Keratinocyte (primary cell): ENCODE measurements at regions not wholly inside any gene's neighbourhood (a gene's known extent, or its start where the extent isn't known, plus 50 kb on each side); places are given as distances from the start of the nearest gene placed in this dataset.

Experiments used
- DNase-seq: peaks from one replicate; pipeline ENCODE4 v3.0.0-alpha.2; 2011; ENCODE audit warnings: low read depth, missing footprints, low spot score
- FAIRE-seq: peaks from 2 replicates; lab custom pipeline; 2011; peaks lifted over from hg19 to GRCh38; lab: Jason Lieb, UNC
- H2AFZ ChIP-seq: 2 replicates; pipeline ENCODE4 v1.6.0; 2012; ENCODE audit warnings: low read length, control low read depth, inconsistent platforms; ENCODE audit not compliant: control insufficient read depth
- H3K27ac ChIP-seq: 2 replicates; pipeline ENCODE4 v1.5.1; 2011; ENCODE audit warnings: low read length; ENCODE audit not compliant: control insufficient read depth, insufficient read depth
- H3K27me3 ChIP-seq: 3 replicates; pipeline ENCODE4 v1.6.0; 2011; ENCODE audit warnings: low read length; ENCODE audit not compliant: control insufficient read depth, insufficient read depth; ENCODE audit errors: extremely low read depth
- H3K36me3 ChIP-seq, 2 experiments: 2 replicates in 1 of 2; 3 replicates in 1 of 2; pipeline ENCODE4 v1.5.1; 2011; ENCODE audit warnings: low read length in 2 of 2, mild to moderate bottlenecking in 1 of 2; ENCODE audit not compliant: control insufficient read depth in 2 of 2, insufficient read depth in 2 of 2; ENCODE audit errors: extremely low read depth in 1 of 2
- H3K4me1 ChIP-seq: 3 replicates; pipeline ENCODE4 v1.5.1; 2011; ENCODE audit warnings: low read length; ENCODE audit not compliant: control insufficient read depth, insufficient read depth; ENCODE audit errors: extremely low read depth
- H3K4me2 ChIP-seq: 3 replicates; pipeline ENCODE4 v1.6.0; 2011; ENCODE audit warnings: low read depth, low read length; ENCODE audit not compliant: control insufficient read depth, insufficient read depth; ENCODE audit errors: extremely low read depth
- H3K4me3 ChIP-seq, 3 experiments: fragments of 200-600 bp in 1 of 3; sonication (generic) in 1 of 3; 2 replicates in 2 of 3; 3 replicates in 1 of 3; pipeline ENCODE4 v1.5.1; 2011 to 2016; ENCODE audit warnings: low read length in 3 of 3, mild to moderate bottlenecking in 3 of 3, control low read depth in 2 of 3, inconsistent platforms in 1 of 3, low read depth in 1 of 3, mixed read lengths in 1 of 3, mixed run types in 1 of 3, moderate library complexity in 1 of 3; ENCODE audit not compliant: control insufficient read depth in 2 of 3, insufficient read depth in 2 of 3; ENCODE audit errors: extremely low read depth in 1 of 3
- H3K79me2 ChIP-seq: 2 replicates; pipeline ENCODE4 v1.6.0; 2012; ENCODE audit warnings: low read length; ENCODE audit not compliant: control insufficient read depth, insufficient read depth
- H3K9ac ChIP-seq: 3 replicates; pipeline ENCODE4 v1.6.0; 2011; ENCODE audit warnings: low read length; ENCODE audit not compliant: control insufficient read depth, insufficient read depth; ENCODE audit errors: extremely low read depth
- H3K9me1 ChIP-seq: 3 replicates; pipeline ENCODE4 v1.6.0; 2011; ENCODE audit warnings: low read length; ENCODE audit not compliant: control insufficient read depth, insufficient read depth; ENCODE audit errors: extremely low read depth
- H3K9me3 ChIP-seq: 2 replicates; pipeline ENCODE4 v1.5.1; 2012; ENCODE audit warnings: low read depth, low read length; ENCODE audit not compliant: control insufficient read depth
- H4K20me1 ChIP-seq: 3 replicates; pipeline ENCODE4 v1.6.0; 2011; ENCODE audit warnings: low read length; ENCODE audit not compliant: control insufficient read depth, insufficient read depth; ENCODE audit errors: extremely low read depth
- EZH2 ChIP-seq: IDR thresholded peaks from one replicate; pipeline ENCODE4 v1.6.1; 2012; ENCODE audit warnings: inconsistent platforms, mild to moderate bottlenecking, low read length, moderate library complexity
- dilution Hi-C: fragments of 300-500 bp; cut with MboI; formaldehyde crosslinking; loops from one replicate; pipeline ENCODE4 v1.7.0; 2020; ENCODE audit warnings: low sequenced_read_pairs; ENCODE audit not compliant: extremely low pct_ligation_motif_present
- TF ChIP-seq, protein P1 (sequence below), 3 experiments: IDR thresholded peaks in 1 of 3; conservative IDR thresholded peaks in 1 of 3; optimal IDR thresholded peaks in 1 of 3; 2 replicates in 2 of 3; 3 replicates in 1 of 3; pipeline versions ENCODE3 to v1.5.1; 2011; ENCODE audit warnings: low read length in 3 of 3, mild to moderate bottlenecking in 3 of 3, moderate library complexity in 2 of 3, control low read depth in 1 of 3, inconsistent platforms in 1 of 3; ENCODE audit not compliant: insufficient read depth in 2 of 3; ENCODE audit errors: extremely low read depth in 1 of 3

DNA sequence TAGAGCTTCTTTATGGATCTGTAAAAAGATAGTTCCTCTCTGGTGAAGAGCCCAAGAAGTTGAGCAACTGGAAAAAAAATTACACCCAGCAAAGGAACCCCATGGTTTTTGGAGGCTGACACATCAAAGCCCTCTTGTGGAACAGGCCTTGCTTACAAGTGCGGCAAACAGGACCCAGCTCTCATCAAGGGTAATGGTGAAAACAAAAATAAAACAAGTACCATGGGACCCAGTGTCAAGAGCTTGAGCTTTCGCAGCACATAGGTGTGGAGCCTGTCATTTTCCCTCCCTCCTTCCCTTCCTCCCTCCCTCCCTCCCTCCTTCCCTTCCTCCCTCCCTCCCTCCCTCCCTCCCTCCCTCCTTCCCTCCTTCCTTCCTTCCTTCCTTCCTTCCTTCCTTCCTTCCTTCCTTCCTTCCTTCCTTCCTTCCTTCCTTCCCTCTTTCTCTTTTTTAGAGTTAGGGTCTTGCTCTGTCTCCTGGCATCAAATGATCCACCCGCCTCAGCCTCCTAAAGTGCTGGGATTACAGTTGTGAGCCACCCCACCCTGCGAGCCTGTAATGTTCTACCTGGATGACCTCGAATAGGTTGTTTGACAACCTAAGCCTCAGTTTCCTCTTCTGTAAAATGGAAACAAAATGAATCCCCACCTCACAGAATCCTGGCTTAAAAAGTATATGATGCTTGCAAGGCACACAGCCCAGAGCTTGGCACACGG, 114.3 kb upstream of the RPH3A start:
- no peak overlapping the region for H3K9ac ChIP-seq
- DNase-seq (no peak), FAIRE-seq (no peak)
- no peaks in the 10 kb centered on the region for H3K36me3 ChIP-seq
- no peak overlapping the region for H2AFZ ChIP-seq
- no peak for TF ChIP-seq EZH2
- TF ChIP-seq, protein P1, sequence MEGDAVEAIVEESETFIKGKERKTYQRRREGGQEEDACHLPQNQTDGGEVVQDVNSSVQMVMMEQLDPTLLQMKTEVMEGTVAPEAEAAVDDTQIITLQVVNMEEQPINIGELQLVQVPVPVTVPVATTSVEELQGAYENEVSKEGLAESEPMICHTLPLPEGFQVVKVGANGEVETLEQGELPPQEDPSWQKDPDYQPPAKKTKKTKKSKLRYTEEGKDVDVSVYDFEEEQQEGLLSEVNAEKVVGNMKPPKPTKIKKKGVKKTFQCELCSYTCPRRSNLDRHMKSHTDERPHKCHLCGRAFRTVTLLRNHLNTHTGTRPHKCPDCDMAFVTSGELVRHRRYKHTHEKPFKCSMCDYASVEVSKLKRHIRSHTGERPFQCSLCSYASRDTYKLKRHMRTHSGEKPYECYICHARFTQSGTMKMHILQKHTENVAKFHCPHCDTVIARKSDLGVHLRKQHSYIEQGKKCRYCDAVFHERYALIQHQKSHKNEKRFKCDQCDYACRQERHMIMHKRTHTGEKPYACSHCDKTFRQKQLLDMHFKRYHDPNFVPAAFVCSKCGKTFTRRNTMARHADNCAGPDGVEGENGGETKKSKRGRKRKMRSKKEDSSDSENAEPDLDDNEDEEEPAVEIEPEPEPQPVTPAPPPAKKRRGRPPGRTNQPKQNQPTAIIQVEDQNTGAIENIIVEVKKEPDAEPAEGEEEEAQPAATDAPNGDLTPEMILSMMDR (optimal IDR thresholded peaks at IDR 0.05 in 1 of 3, IDR thresholded peaks at IDR 0.05 in 1 of 3, conservative IDR thresholded peaks at IDR 0.05 in 1 of 3; ENCODE audit: extremely low read depth in 1 of 3, insufficient read depth in 2 of 3, low read length in 3 of 3): no peak
- no peak overlapping the region for H3K4me2 ChIP-seq
- no peaks in the 10 kb centered on the region for H3K9me1 ChIP-seq
- dilution Hi-C loops: no loop called here
- H3K4me3 ChIP-seq: no peak overlapping the region
- no peak overlapping the region for H3K27ac ChIP-seq
- H3K27me3 ChIP-seq: no peaks in the 10 kb centered on the region
- no peaks in the 10 kb centered on the region for H3K9me3 ChIP-seq
- H3K4me1 ChIP-seq: no peaks in the 10 kb centered on the region
- no peaks in the 10 kb centered on the region for H3K79me2 ChIP-seq
- no peaks in the 10 kb centered on the region for H4K20me1 ChIP-seq

DNA sequence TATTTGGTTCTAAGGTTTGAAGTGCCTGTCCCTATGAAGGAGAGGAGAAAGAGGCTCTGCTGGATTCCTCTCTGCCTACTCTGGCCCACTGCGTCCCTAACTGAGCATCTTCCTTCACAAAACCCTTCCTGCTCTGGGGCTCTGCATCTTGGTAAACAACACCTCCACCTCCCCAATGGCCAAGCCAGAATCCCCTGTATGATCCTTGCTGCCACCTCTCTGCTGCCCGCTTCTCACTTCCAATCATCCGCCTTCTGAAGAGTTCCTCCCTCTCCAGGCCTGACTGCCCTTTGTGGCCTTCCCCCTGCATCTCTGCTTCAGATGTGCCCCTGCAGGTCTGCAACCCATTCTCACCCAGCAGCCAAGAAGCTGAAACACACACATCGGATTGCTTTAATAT, 110.6 kb upstream of the RPH3A start:
- Histone ChIP-seq H3K4me1 (no peaks in the 10 kb centered on the region), H3K27ac (no peak overlapping the region), H3K9me1 (no peaks in the 10 kb centered on the region), H3K9me3 (no peaks in the 10 kb centered on the region), H2AFZ (no peak overlapping the region), H3K27me3 (no peaks in the 10 kb centered on the region), H4K20me1 (no peaks in the 10 kb centered on the region), H3K4me3 (no peak overlapping the region), H3K4me2 (no peak overlapping the region), H3K36me3 (no peaks in the 10 kb centered on the region), H3K79me2 (no peaks in the 10 kb centered on the region), H3K9ac (no peak overlapping the region)
- FAIRE-seq: no peak
- no peak for TF ChIP-seq EZH2
- TF ChIP-seq, protein P1 (optimal IDR thresholded peaks at IDR 0.05 in 1 of 3, IDR thresholded peaks at IDR 0.05 in 1 of 3, conservative IDR thresholded peaks at IDR 0.05 in 1 of 3; ENCODE audit: extremely low read depth in 1 of 3, insufficient read depth in 2 of 3, low read length in 3 of 3): no peak
- dilution Hi-C loops: no loop called here
- DNase-seq: no peak
